Tibial nerve (tissue), 4 donors: ENCODE measurements at regions not wholly inside any gene's neighbourhood (a gene's known extent, or its start where the extent isn't known, plus 50 kb on each side); places are given as distances from the start of the nearest gene placed in this dataset.

ENCODE experiments used
- EP300 ChIP-seq, 2 donors: sonication (generic); formaldehyde crosslinking; IDR thresholded peaks; one replicate each; pipeline ENCODE4 v1.6.1; 2017; ENCODE audit warnings: antibody characterized with exemption in 2 of 2, mild to moderate bottlenecking in 1 of 2
- POLR2A ChIP-seq, 2 donors: fragments of 450-650 bp; IDR thresholded peaks; one replicate each; pipeline ENCODE4 v1.6.1; 2017; ENCODE audit warnings: antibody characterized with exemption in 2 of 2, mild to moderate bottlenecking in 2 of 2, moderate library complexity in 2 of 2
- TF ChIP-seq, protein P1 (sequence below), 5 experiments: fragments of 200-600 bp in 3 of 5; fragments of 450-650 bp in 2 of 5; sonication (generic) in 3 of 5; IDR thresholded peaks; one replicate each; pipeline ENCODE4 v1.5.1; 2016 to 2019; ENCODE audit warnings: antibody characterized with exemption in 5 of 5, mild to moderate bottlenecking in 3 of 5, moderate library complexity in 2 of 5

DNA sequence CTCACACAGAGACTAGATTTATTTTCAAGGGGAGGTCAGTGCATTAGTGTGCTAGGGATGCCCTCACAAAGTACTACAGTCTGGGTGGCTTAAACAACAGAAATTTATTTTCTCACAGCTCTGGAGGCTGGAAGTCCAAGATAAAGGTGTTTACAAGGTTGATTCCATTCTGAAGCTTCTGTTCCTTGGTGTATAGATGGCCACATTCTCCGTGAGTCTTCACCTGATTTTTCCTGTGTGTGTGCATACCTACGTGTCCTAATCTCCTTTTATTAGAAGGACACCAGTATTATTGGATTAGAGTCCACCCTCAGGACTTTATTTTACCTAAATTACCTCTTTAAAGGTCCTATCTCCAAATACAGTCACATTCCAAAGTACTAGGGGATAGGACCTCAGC, 91.7 kb upstream of the FRMD4A start:
- TF ChIP-seq, protein P1, sequence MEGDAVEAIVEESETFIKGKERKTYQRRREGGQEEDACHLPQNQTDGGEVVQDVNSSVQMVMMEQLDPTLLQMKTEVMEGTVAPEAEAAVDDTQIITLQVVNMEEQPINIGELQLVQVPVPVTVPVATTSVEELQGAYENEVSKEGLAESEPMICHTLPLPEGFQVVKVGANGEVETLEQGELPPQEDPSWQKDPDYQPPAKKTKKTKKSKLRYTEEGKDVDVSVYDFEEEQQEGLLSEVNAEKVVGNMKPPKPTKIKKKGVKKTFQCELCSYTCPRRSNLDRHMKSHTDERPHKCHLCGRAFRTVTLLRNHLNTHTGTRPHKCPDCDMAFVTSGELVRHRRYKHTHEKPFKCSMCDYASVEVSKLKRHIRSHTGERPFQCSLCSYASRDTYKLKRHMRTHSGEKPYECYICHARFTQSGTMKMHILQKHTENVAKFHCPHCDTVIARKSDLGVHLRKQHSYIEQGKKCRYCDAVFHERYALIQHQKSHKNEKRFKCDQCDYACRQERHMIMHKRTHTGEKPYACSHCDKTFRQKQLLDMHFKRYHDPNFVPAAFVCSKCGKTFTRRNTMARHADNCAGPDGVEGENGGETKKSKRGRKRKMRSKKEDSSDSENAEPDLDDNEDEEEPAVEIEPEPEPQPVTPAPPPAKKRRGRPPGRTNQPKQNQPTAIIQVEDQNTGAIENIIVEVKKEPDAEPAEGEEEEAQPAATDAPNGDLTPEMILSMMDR (IDR thresholded peaks at IDR 0.05): no peak
- TF ChIP-seq POLR2A (IDR thresholded peaks at IDR 0.05) (no peak), EP300 (IDR thresholded peaks at IDR 0.05) (no peak)
